HG03039 (cell line): ENCODE measurements at regions not wholly inside any gene's neighbourhood (a gene's known extent, or its start where the extent isn't known, plus 50 kb on each side); places are given as distances from the start of the nearest gene placed in this dataset.
"Not testable (repeated sequence)": the region's sequence is repeated elsewhere in the genome, so short reads cannot be mapped to it uniquely, and the experiment has no call there.

Experiments used
- ATAC-seq: cut with Tn5 transposase; IDR thresholded peaks from one replicate; pipeline ENCODE4 v1.9.1; 2021; ENCODE audit warnings: mild to moderate bottlenecking, moderate library complexity; ENCODE audit not compliant: unreplicated experiment

GRCh38 chr5:51651889-51652288 is 268.6 kb downstream of the ISL1 start:
- ATAC-seq, result no peak

- ATAC-seq, result no peak
These were observed 269.7 kb downstream of the ISL1 start for GRCh38 chr5:51652980-51653379.

GRCh38 chr5:51657340-51658240 is 274.3 kb downstream of the ISL1 start:
- ATAC-seq, result no peak

GRCh38 chr5:51661646-51662265 is 278.5 kb downstream of the ISL1 start:
- ATAC-seq, result no peak

GRCh38 chr5:51664491-51665250 is 281.4 kb downstream of the ISL1 start:
- no peak for ATAC-seq

DNA sequence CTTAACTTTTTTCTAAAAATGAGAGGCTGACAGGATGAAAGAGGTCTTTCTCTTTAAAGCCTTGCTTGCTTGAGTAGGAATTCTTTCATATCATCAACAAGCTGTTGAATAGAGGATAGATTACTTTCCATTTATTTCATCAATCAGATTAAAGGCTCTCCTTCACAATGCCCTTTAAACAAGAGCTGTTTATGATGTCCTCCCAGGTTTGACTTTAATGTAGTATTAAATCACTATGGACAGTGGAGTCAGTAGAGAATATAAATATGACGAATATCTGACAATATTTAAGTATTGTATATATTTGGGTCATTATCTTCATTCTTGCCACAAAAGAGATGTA is 282.0 kb downstream of the ISL1 start:
- no peak for ATAC-seq

GRCh38 chr5:51669095-51669494 is 285.8 kb downstream of the ISL1 start:
- ATAC-seq, result no peak

- ATAC-seq, result no peak
These were observed 295.1 kb downstream of the ISL1 start for GRCh38 chr5:51678330-51678729.

- ATAC-seq, result no peak
These were observed 296.0 kb downstream of the ISL1 start for GRCh38 chr5:51679286-51679685.

GRCh38 chr5:51684794-51685355 is 301.6 kb downstream of the ISL1 start:
- ATAC-seq, result no peak

- no peak for ATAC-seq
These were observed 302.2 kb downstream of the ISL1 start for GRCh38 chr5:51685419-51685818.

- no peak for ATAC-seq
These were observed 303.4 kb downstream of the ISL1 start for GRCh38 chr5:51686622-51687021.

GRCh38 chr5:51691538-51692079 is 308.4 kb downstream of the ISL1 start:
- no peak for ATAC-seq

DNA sequence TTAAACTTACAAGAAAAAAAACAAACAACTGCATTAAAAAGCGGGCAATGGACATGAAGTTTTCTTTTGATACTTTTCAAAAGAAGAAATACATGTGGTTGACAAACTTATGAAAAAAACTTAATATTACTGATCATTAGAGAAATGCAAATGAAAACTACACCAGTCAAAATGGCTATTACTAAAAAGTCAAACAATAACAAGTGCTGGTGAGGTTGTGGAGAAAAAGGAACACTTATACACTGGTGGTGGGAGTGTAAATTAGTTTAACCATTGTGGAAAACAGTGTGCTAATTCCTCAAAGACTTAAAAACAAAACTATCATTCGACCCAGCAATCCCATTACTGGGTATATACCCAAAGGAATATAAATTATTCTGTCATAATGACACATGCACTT is 311.6 kb downstream of the ISL1 start:
- no peak for ATAC-seq

DNA sequence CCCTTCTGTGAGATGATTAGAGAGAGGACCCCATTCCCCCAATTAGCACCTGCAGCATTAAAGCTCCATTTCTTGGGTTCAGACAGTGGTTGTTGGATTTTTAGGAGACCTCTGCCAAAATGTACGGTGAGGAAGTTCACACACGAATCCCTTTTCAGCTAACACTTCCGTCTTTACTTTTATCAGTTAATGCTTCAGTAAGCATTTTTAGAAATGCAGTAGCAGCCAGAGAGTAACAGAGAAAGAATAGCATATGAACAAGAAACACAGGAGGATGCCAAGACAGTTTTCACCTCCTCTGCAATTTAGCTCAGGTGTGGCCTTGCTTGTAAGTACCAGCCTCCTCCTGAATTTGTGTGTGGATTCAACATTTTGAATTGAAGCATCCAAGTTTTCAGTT is 312.9 kb downstream of the ISL1 start:
- ATAC-seq, result no peak

- ATAC-seq, result not testable (repeated sequence)
These were observed 318.8 kb downstream of the ISL1 start for GRCh38 chr5:51702046-51702445.

- no peak for ATAC-seq
These were observed 329.0 kb downstream of the ISL1 start for GRCh38 chr5:51712201-51712600.

DNA sequence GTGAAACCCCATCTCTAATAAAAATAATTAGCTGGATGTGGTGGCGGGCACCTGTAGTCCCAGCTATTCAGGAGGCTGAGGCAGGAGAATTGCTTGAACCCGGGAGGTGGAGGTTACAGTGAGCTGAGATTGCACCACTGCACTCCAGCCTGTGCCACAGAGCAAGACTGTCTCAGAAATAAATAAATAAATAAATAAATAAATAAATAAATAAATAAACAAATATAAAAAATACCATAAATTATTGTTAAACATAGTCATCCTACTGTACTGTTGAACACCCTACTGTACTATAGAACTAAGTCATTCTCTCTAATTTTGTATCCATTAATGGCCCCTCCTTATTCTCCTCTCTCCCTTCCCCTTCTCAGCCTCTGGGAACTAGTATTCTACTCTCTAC is 332.2 kb downstream of the ISL1 start:
- ATAC-seq, result not testable (repeated sequence)

DNA sequence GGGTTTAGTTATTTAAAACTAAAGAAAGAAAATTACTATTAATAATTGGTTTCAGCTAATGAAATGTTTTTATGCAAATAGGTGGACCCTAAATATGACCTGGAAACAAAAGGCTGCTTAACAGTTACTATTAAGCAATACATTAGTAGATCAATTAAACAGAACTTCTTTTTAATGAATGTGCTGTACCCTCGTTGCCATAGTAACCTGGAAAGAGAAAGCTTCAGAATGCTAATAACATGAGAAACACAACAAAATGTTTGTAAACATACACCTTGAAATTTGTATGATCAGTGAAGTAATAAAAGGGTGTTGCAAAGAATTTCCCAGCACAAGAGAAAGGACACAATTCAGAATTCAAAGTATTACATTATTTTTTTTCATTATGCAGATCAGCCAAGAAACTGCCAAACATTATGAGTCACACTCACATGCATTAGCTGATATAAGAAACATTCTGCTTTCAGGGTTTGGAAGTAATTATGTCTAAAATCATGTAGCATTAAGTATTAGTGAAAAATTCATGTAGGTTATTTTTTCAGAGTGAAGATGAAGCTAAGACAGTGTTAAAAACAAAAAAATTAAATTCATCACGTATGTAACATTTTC is 348.3 kb downstream of the ISL1 start:
- no peak for ATAC-seq

DNA sequence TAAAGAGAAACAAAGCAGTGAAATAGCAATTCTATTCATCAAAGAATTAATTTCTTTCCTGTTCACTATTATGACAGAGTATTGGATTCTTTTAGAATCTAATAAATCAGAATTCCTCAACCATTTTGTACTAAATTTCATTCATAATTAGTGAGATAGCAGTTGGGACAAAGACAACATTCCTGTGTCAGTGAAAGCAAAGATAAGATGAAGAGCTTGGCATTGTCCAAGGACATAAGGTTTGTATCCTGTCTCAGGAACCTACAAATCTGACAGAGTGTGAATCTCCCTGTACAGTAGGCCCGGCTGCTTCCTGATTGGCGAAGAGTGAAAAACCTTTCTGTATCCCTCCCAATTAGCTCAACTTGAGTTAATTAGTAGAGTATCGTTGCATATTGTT is 349.1 kb downstream of the ISL1 start:
- no peak for ATAC-seq

DNA sequence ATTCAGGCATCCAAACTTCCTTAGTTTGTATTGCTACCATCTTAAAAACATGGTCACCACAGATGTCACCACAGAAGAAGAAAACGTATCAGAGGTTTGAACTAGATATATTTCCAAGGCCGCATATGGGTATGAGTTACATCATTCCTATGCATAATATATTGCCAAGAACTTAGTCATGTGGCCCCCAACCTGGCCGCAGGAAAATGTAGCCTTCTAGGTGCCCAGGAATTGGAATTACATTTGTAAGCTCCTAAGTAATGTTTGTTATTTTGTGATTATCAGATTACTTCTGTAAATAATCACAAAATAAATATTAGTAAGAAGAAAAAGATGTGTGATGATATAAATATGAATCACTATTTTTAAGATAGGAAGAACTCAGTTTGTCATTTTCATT is 351.4 kb downstream of the ISL1 start:
- no peak for ATAC-seq
